GM19395 (cell line): ENCODE measurements at regions not wholly inside any gene's neighbourhood (a gene's known extent, or its start where the extent isn't known, plus 50 kb on each side); places are given as distances from the start of the nearest gene placed in this dataset.
"Not testable (repeated sequence)": the region's sequence is repeated elsewhere in the genome, so short reads cannot be mapped to it uniquely, and the experiment has no call there.

Experiments used
- ATAC-seq: cut with Tn5 transposase; IDR thresholded peaks from one replicate; pipeline ENCODE4 v1.9.1; 2021; ENCODE audit warnings: mild to moderate bottlenecking, moderate library complexity; ENCODE audit not compliant: unreplicated experiment

DNA sequence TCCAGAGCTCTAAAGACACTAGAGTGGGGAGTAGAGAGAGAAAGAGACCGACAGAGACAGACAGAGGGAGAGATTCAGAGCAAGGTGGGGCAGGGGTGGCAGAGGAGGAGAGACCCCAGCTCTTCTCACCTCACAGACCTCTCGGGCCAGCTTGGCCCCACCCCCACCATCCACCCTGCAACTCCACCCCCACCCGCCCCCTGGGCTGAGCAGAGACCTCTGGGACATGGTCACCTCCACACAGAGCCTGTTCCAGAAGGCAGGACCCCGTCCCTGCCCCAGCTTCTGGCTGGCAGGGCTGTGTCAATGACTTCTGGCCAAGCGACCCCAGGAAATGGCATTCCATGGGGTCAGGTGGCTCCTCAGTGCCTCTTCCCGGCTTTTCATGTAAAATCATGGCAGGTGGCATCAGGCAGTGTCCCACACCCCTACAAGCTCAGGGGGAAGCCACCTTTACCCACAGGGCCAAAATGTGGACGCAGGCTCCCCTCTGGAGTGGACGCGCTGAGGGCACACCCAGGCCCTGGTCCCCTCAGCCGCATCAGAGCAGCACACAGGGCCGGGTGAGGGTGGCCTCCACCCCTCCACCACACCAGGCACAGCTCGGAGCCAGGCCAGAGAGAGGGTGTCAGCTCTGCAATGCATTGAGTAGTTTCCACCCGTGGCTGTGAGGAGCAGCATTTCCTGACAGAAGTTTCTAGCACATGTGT, 131.2 kb upstream of the LPCAT1 start:
- no peak for ATAC-seq

GRCh38 chr5:1653698-1654651, 130.2 kb upstream of the LPCAT1 start:
- ATAC-seq, result peak; percentile 88

DNA sequence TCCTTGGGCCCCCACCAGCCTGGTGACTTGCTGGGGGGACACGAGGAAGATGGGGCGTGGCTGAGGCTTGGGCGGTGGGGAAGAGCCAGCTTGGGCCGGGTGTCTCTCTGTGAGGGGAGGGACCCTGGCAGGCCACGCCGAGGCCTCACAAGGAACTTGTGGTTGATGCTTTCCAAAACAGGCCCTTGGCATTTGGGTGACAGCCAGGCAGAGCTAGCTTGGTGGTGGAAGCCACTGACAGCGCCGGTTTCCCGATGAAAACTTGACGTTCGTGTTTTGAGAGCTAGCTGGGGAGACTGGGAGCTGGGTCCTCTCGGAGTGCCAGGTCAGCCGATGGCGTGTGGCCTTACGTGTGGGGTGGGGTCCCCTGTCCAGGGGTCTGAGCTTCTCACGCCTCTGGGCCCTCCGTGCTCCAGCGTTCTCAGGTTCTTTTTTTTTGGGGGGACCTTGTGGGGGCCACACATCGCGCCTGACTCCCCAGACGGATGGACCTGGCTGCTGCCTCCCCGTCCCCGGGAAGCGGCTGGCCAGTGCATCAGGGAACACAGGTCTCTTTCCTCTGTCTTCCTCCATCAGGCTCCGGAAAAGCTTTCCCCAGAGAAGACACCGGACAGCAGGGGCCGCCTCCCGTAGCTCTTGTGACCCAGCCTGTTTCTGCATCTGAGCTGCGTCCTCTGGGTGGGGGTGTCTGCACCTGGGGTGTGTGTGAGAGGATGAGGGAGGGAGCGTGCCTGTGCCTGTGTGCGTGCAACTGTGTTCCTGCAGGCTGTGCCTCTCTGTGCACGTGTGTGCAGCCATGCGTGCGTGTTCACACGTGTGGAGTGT, 129.3 kb upstream of the LPCAT1 start:
- peak; percentile 65 for ATAC-seq

DNA sequence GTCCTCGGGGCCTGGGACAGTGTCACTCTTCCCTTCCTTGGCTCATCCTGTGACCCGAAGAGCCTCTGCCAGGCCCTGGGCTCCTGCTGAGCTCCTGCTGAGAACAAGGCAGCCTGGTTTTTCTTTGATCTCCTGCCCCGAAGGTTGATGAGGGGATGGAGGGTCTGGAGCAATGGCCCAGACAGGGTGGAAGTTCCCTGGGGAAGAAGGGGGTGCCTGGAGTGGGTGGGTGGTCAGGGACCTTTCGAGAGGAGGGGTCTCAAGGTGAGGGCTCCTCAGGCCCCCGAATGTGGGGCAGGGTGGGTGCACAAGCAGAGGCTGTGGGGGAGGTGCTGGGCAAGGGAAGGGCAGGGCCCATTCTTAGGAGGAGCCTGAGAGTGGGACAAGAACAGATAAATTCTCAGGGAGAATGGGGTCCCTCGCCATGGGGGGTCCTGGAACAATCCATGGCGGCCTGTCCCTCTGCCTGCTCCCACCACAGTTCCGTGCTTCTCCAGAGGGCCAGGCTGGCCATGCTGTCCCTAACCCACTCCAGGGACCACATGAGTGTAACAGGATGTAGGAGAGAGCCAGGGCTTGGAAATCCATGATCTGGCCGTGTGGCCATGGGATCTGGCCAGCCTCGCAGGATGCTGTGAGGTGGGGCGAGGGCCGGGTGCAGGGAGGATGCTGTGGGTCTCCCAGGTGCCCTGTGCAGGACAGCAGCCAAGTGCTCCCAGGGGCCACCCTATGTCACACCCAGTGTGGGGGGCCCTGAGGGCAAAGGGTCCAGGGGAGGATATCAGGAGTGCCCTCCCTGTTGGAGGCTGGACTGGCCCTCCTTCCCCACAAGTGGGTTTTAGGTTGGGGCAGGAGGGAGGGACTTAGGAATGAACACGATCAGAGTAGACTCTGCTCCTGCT, 128.5 kb upstream of the LPCAT1 start:
- ATAC-seq, result no peak

DNA sequence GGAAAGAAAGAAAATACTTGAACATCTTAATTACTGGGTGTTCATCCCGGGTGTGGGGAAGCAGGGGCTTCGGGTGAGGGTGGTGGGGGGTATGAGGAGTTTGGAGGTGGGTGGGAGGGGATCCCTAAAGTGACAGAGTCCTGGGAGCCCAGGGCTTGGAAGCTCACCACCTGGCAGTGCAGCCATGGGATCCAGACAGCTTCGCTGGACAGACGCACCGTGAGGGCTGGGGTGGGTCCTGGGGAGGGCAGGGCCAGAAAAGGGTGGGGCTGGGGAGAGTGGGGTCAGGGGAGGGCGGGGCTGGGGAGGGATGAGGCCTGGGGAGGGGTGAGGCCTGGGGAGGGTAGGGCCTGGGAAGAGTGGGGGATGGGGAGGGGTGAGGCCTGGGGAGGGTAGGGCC, 127.5 kb upstream of the LPCAT1 start:
- ATAC-seq, result no peak

- no peak for ATAC-seq
Measured at GRCh38 chr5:1649554-1649953, 125.8 kb upstream of the LPCAT1 start.

DNA sequence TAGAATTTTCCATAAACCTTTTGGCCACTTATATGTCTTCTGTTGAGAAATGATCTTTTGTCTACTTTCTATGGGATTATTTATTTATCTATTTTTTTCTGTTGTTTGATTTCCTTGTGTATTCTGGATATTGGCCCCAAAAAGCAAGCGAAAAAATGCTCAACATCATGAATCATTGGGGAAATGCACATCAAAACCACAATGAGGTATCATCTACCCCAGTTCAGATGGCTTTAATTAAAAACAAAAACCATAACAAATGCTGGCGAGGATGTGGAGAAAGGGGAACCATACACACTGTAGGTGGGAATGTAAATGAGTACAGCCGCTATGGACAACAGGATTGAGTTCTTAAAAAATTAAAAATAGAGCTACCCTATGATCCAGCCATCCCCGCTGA, 125.0 kb upstream of the LPCAT1 start:
- ATAC-seq, result no peak

DNA sequence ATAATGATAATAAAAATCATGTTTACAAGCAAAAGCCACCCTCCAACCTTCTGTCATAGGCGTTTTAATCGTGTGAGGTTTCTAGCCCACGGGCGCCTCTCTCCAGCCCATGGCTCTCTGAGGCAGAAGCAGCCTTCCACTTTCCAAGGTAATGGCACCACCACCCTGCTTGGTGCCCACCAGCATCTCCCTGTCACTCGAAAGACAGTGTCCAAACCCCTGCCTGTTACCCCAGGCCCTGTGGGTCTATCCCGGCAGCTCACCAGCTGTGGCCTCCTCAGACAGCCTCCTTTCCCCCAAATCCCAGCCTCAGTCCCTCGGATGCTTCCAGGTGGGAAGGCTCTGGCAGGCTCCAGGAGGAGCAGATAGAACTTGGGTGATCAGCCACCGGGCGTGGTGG, 123.8 kb upstream of the LPCAT1 start:
- no peak for ATAC-seq

GRCh38 chr5:1644810-1645571, 121.2 kb upstream of the LPCAT1 start:
- peak; percentile 75 for ATAC-seq

DNA sequence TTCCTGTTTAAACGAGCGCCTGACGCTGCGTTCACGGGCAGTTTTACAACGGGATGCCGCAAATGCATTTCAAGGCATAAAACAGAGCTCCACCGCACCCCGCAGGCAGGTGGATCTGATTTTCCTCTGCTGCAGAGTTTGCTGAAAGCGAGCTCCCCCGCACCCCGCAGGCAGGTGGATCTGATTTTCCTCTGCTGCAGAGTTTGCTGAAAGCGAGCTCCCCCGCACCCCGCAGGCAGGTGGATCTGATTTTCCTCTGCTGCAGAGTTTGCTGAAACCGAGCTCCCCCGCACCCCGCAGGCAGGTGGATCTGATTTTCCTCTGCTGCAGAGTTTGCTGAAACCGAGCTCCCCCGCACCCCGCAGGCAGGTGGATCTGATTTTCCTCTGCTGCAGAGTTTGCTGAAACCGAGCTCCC, 120.6 kb upstream of the LPCAT1 start:
- not testable (repeated sequence) for ATAC-seq

GRCh38 chr5:1643651-1644392, 120.1 kb upstream of the LPCAT1 start:
- no peak for ATAC-seq

DNA sequence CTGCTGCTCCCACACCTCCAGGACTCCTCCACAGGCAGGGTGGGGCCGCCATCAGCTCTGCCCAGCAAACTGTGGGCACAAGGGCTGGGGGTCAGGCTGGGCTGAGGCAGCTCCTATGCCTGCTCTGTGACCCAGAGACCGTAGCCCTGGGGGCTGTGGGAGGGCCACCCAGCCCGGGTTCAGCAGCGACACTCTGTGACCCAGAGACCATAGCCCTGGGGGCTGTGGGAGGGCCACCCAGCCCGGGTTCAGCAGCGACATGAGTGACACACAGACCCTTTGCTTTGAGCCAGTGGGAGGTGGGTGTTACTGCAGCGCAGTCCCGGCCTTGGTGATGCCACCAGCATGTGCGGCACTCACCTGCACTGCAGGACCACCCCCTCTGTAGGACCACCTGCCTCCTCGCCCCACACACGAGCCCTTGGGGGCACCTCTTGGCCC, 118.9 kb upstream of the LPCAT1 start:
- no peak for ATAC-seq

GRCh38 chr5:1642221-1642620, 118.5 kb upstream of the LPCAT1 start:
- ATAC-seq, result no peak

GRCh38 chr5:1641560-1642166, 117.9 kb upstream of the LPCAT1 start:
- peak; percentile 60 for ATAC-seq

DNA sequence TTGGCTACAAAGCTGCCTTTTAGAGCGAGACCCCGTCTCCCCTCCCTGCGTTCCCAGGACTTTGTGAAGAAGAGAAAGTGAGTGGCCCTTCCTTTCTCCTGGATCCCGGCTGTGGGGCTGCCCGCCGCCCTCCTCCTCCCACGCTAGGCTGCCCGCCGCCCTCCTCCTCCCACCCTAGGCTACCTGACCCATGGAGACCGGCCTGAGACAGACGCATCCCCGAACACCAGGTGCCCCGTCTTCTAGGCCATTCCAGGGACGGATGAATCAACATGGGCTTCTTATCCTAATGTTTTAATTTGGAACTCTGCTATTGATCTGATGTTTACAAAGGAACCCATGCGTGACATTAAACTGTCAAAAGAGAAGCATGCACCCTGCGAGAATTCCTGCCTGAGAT, 117.3 kb upstream of the LPCAT1 start:
- ATAC-seq, result no peak

DNA sequence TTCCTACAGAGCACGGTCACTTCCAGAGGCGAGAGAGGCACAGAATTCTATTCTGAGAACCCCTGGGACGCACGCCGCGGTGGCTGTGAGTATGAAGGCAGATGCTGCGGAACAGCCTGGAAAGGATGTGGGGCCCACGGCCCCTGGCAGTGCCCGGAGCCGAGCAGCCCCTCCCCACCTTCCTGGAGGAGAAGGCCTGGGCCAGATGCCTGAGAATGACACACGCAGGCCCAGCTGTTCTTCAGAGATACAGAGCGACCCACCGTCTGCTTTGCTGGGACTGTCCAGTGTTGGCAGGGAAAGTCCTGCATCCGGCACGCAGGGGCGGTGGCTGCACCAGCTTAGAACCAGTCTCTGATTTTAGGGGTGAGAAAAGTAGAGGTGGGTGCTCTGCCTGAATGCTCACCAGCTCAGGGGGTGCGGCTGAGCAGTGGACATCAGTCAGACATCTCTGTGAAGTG, 116.7 kb upstream of the LPCAT1 start:
- ATAC-seq, result no peak

DNA sequence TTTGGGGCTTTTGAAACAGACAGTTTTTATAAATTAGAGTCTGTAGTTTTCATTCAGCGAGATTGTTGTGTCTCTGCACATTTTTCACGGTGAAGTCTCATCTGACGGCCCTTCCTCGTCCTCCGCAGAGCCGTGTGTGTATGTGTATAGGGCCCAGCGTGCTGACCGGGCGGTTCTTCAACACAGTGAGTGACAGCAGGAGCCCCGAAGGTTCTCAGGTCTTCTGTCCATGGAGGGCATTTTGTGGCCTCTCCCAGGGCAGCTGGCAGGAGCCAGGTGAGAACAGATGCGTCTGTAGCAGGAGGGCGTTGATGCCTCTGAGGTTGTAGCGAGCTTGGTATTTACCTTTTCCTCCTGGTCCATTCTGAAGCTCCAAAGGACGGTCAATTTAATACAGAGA, 116.0 kb upstream of the LPCAT1 start:
- ATAC-seq, result no peak
